Esophagus muscularis mucosa (tissue), 4 donors: ENCODE measurements at regions not wholly inside any gene's neighbourhood (a gene's known extent, or its start where the extent isn't known, plus 50 kb on each side); places are given as distances from the start of the nearest gene placed in this dataset.
"Not testable (repeated sequence)": the region's sequence is repeated elsewhere in the genome, so short reads cannot be mapped to it uniquely, and the experiment has no call there.

ENCODE experiments used
- DNase-seq: peaks from one replicate; pipeline ENCODE4 v3.0.0-alpha.2; 2017; ENCODE audit errors: extremely low spot score
- H3K27ac ChIP-seq, 4 donors: fragments of 200-600 bp; sonication (generic); replicated peaks in 1 of 4; 1 replicate in 3 of 4; 2 replicates in 1 of 4; pipeline ENCODE4 v1.5.1; 2016 to 2019; ENCODE audit warnings: mild to moderate bottlenecking in 1 of 4
- H3K27me3 ChIP-seq, 4 donors: fragments of 200-600 bp; sonication (generic); one replicate each; pipeline versions ENCODE4 v1.5.1 to v1.6.0; 2016 to 2019
- H3K36me3 ChIP-seq, 4 donors: fragments of 200-600 bp; sonication (generic); one replicate each; pipeline ENCODE4 v1.5.1; 2016 to 2019
- H3K4me1 ChIP-seq, 4 donors: fragments of 200-600 bp; sonication (generic); one replicate each; pipeline ENCODE4 v1.5.1; 2016 to 2019
- H3K4me3 ChIP-seq, 4 donors: fragments of 200-600 bp; sonication (generic); 1 replicate in 2 of 4; 2 replicates in 2 of 4; pipeline ENCODE4 v1.5.1; 2016 to 2019; ENCODE audit warnings: mild to moderate bottlenecking in 4 of 4, moderate library complexity in 1 of 4
- H3K9me3 ChIP-seq, 4 donors: fragments of 200-600 bp; sonication (generic); 1 replicate in 3 of 4; 2 replicates in 1 of 4; pipeline ENCODE4 v1.5.1; 2016 to 2019
- EP300 ChIP-seq: sonication (generic); formaldehyde crosslinking; IDR thresholded peaks from one replicate; pipeline ENCODE4 v1.6.1; 2017; ENCODE audit warnings: antibody characterized with exemption
- POLR2A ChIP-seq: fragments of 450-650 bp; IDR thresholded peaks from one replicate; pipeline ENCODE4 v1.6.1; 2017; ENCODE audit warnings: antibody characterized with exemption, moderate library complexity, mild to moderate bottlenecking, low read depth
- POLR2AphosphoS5 ChIP-seq, 2 donors: sonication (generic); formaldehyde crosslinking; IDR thresholded peaks; one replicate each; pipeline ENCODE4 v1.6.1; 2017; ENCODE audit warnings: antibody characterized with exemption in 2 of 2
- WGBS: methylation state at CpG from one replicate; pipeline ENCODE4 v1.1.5; 2018; 5-methylcytosine and 5-hydroxymethylcytosine counted together
- intact Hi-C: fragments of 100-400 bp; cut with DNase I; formaldehyde crosslinking; loops from one replicate; pipeline ENCODE4 v1.15.1; 2023
- TF ChIP-seq, protein P1 (sequence below), 3 experiments: fragments of 200-600 bp in 2 of 3; fragments of 450-650 bp in 1 of 3; sonication (generic) in 2 of 3; IDR thresholded peaks; one replicate each; pipeline ENCODE4 v1.5.1; 2017 to 2019; ENCODE audit warnings: antibody characterized with exemption in 3 of 3, mild to moderate bottlenecking in 2 of 3, moderate library complexity in 1 of 3

- intact Hi-C loops: no loop called here
- WGBS: 40% methylated on average over 9 of the region's 9 CpGs
- H3K9me3 ChIP-seq: no peaks in the 10 kb centered on the region
Observed at GRCh38 chr4:119977076-119977940, 89.3 kb downstream of the MAD2L1 start.

GRCh38 chr4:119971431-119972084, 95.1 kb downstream of the MAD2L1 start:
- Histone ChIP-seq H3K4me3 (no peak overlapping the region), H3K4me1 (peaks cover 0 to 10% (median 5%) of the 10 kb centered on the region in 4 donors), H3K27ac (no peak overlapping the region), H3K9me3 (no peaks in the 10 kb centered on the region), H3K36me3 (no peaks in the 10 kb centered on the region), H3K27me3 (no peaks in the 10 kb centered on the region)
- TF ChIP-seq POLR2A: no peak
- intact Hi-C loops: no loop called here
- WGBS: 52% methylated on average over 1 of the region's 1 CpG
- DNase-seq: no peak

More at GRCh38 chr4:119977076-119977940, 89.3 kb downstream of the MAD2L1 start:
- no peak for DNase-seq
- Histone ChIP-seq H3K36me3 (no peaks in the 10 kb centered on the region), H3K27me3 (no peaks in the 10 kb centered on the region), H3K4me1 (peaks cover 0 to 35% (median 17%) of the 10 kb centered on the region in 4 donors), H3K4me3 (no peak overlapping the region), H3K27ac (peak overlapping the region; percentile 58 to 69 (median 66))
- TF ChIP-seq, protein P1, sequence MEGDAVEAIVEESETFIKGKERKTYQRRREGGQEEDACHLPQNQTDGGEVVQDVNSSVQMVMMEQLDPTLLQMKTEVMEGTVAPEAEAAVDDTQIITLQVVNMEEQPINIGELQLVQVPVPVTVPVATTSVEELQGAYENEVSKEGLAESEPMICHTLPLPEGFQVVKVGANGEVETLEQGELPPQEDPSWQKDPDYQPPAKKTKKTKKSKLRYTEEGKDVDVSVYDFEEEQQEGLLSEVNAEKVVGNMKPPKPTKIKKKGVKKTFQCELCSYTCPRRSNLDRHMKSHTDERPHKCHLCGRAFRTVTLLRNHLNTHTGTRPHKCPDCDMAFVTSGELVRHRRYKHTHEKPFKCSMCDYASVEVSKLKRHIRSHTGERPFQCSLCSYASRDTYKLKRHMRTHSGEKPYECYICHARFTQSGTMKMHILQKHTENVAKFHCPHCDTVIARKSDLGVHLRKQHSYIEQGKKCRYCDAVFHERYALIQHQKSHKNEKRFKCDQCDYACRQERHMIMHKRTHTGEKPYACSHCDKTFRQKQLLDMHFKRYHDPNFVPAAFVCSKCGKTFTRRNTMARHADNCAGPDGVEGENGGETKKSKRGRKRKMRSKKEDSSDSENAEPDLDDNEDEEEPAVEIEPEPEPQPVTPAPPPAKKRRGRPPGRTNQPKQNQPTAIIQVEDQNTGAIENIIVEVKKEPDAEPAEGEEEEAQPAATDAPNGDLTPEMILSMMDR (IDR thresholded peaks at IDR 0.05): no peak
- TF ChIP-seq POLR2AphosphoS5 (IDR thresholded peaks at IDR 0.05): peak in 1 of 2 donors; percentile 44

- intact Hi-C loops: no loop called here
- Histone ChIP-seq H3K27me3 (no peaks in the 10 kb centered on the region), H3K9me3 (no peaks in the 10 kb centered on the region), H3K36me3 (no peaks in the 10 kb centered on the region), H3K4me3 (no peak overlapping the region), H3K4me1 (peaks cover 0 to 4% (median 2%) of the 10 kb centered on the region in 4 donors), H3K27ac (no peak overlapping the region)
- TF ChIP-seq POLR2AphosphoS5 (IDR thresholded peaks at IDR 0.05) (no peak), EP300 (no peak), POLR2A (no peak)
- TF ChIP-seq, protein P1 (IDR thresholded peaks at IDR 0.05): no peak
- no peak for DNase-seq
Observed at GRCh38 chr4:119962631-119963030, 104.0 kb downstream of the MAD2L1 start.

GRCh38 chr4:119958983-119959382, 107.7 kb downstream of the MAD2L1 start:
- intact Hi-C loops: no loop called here
- H3K36me3 ChIP-seq: no peaks in the 10 kb centered on the region
- no peak overlapping the region for H3K4me3 ChIP-seq
- H3K4me1 ChIP-seq: peaks cover 0 to 4% (median 2%) of the 10 kb centered on the region in 4 donors
- H3K27ac ChIP-seq: no peak overlapping the region
- H3K27me3 ChIP-seq: no peaks in the 10 kb centered on the region
- no peak for DNase-seq
- TF ChIP-seq, protein P1 (IDR thresholded peaks at IDR 0.05): no peak
- TF ChIP-seq EP300 (no peak), POLR2AphosphoS5 (IDR thresholded peaks at IDR 0.05) (no peak)
- H3K9me3 ChIP-seq: peaks cover 0 to 8% (median 2%) of the 10 kb centered on the region in 4 donors

GRCh38 chr4:119955256-119955655, 111.4 kb downstream of the MAD2L1 start:
- intact Hi-C loops: no loop called here
- DNase-seq: no peak
- Histone ChIP-seq H3K27me3 (no peaks in the 10 kb centered on the region), H3K4me3 (no peak overlapping the region), H3K36me3 (no peaks in the 10 kb centered on the region), H3K4me1 (peaks cover 0 to 4% (median 2%) of the 10 kb centered on the region in 4 donors), H3K27ac (no peak overlapping the region), H3K9me3 (peaks cover 0 to 8% (median 2%) of the 10 kb centered on the region in 4 donors)
- WGBS: 87% methylated on average over 3 of the region's 3 CpGs
- TF ChIP-seq, protein P1 (IDR thresholded peaks at IDR 0.05): no peak
- TF ChIP-seq EP300 (no peak), POLR2AphosphoS5 (IDR thresholded peaks at IDR 0.05) (no peak), POLR2A (no peak)

- H3K9me3 ChIP-seq, H3K36me3 ChIP-seq, intact Hi-C loops, H3K27me3 ChIP-seq, H3K27ac ChIP-seq, H3K4me1 ChIP-seq, H3K4me3 ChIP-seq, DNase-seq: not testable (repeated sequence)
- over 99% methylated on average over 14 of the region's 18 CpGs for WGBS
Observed at GRCh38 chr4:119954487-119954886, 112.2 kb downstream of the MAD2L1 start.
